ENCODE measurements at regions not wholly inside any gene's neighbourhood (a gene's known extent, or its start where the extent isn't known, plus 50 kb on each side); places are given as distances from the start of the nearest gene placed in this dataset.

- no peak for TF ChIP-seq POLR2AphosphoS5 (IDR thresholded peaks at IDR 0.05; ENCODE audit: insufficient read depth, low read depth, low read length)
- no peak for TF ChIP-seq EZH2 (IDR thresholded peaks at IDR 0.05; ENCODE audit: borderline replicate concordance, low read depth, low read length, severe bottlenecking)
- no peak for TF ChIP-seq GATA2 (IDR thresholded peaks at IDR 0.05; ENCODE audit: insufficient read depth, insufficient read length, low read depth, low read length)
- no peak for TF ChIP-seq MYC (IDR thresholded peaks at IDR 0.05; ENCODE audit: low read depth, low read length)
- no peak for TF ChIP-seq POLR2A (IDR thresholded peaks at IDR 0.05; ENCODE audit: low read depth, low read length)
- TF ChIP-seq, protein P1, sequence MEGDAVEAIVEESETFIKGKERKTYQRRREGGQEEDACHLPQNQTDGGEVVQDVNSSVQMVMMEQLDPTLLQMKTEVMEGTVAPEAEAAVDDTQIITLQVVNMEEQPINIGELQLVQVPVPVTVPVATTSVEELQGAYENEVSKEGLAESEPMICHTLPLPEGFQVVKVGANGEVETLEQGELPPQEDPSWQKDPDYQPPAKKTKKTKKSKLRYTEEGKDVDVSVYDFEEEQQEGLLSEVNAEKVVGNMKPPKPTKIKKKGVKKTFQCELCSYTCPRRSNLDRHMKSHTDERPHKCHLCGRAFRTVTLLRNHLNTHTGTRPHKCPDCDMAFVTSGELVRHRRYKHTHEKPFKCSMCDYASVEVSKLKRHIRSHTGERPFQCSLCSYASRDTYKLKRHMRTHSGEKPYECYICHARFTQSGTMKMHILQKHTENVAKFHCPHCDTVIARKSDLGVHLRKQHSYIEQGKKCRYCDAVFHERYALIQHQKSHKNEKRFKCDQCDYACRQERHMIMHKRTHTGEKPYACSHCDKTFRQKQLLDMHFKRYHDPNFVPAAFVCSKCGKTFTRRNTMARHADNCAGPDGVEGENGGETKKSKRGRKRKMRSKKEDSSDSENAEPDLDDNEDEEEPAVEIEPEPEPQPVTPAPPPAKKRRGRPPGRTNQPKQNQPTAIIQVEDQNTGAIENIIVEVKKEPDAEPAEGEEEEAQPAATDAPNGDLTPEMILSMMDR (IDR thresholded peaks at IDR 0.05; ENCODE audit: extremely low read depth in 1 of 2, insufficient read depth in 1 of 2, low read depth in 1 of 2, low read length in 2 of 2), result no peak
- TF ChIP-seq JUN (IDR thresholded peaks at IDR 0.05; ENCODE audit: borderline replicate concordance, insufficient read depth, insufficient read length, low read depth), result no peak
- TF ChIP-seq FOS (IDR thresholded peaks at IDR 0.05; ENCODE audit: borderline replicate concordance, insufficient read depth, low read length), result no peak
- TF ChIP-seq MAX (IDR thresholded peaks at IDR 0.05; ENCODE audit: insufficient read depth, insufficient read length), result no peak
- peaks cover 17 to 25% of the 10 kb centered on the region in 2 experiments for H3K27me3 ChIP-seq (ENCODE audit: control insufficient read depth in 2 of 2, insufficient read depth in 2 of 2, low read length in 2 of 2)
- no peak for DNase-seq (ENCODE audit: low read depth, low spot score)
- no peaks in the 10 kb centered on the region for H3K79me2 ChIP-seq (ENCODE audit: control insufficient read depth, insufficient read depth, low read length)
- no peaks in the 10 kb centered on the region for H3K9me1 ChIP-seq (replicated peaks; ENCODE audit: control insufficient read depth, extremely low read depth, insufficient read depth, low read length)
- intact Hi-C loops (cut with micrococcal nuclease), result no loop called here
- H3K4me2 ChIP-seq (ENCODE audit: insufficient read depth, low read length), result no peak overlapping the region
- H3K4me1 ChIP-seq (ENCODE audit: control insufficient read depth, extremely low read depth, insufficient read depth, low read length), result no peaks in the 10 kb centered on the region
- CTCF ChIA-PET, result interaction anchor here (1.0 to 1.6 kb wide), 2 partner anchors 9 to 18 kb away, joined by 3 to 6 read pairs; no protein-coding TSS in a partner anchor
- H3K4me3 ChIP-seq (replicated peaks in 1 of 3; ENCODE audit: insufficient read depth in 1 of 3, low read depth in 1 of 3, low read length in 3 of 3), result no peak overlapping the region
- no peaks in the 10 kb centered on the region for H3K36me3 ChIP-seq (ENCODE audit: control insufficient read depth in 2 of 2, extremely low read depth in 1 of 2, insufficient read depth in 2 of 2, low read length in 2 of 2)
- H3K27ac ChIP-seq (ENCODE audit: insufficient read depth, low read depth, low read length), result no peak overlapping the region
- no peak overlapping the region for H2AFZ ChIP-seq (ENCODE audit: low read depth, low read length)
- H3K9ac ChIP-seq (replicated peaks; ENCODE audit: extremely low read depth, insufficient read depth, low read length), result no peak overlapping the region
- POLR2A ChIA-PET, result no interaction called here
- H3K9me3 ChIP-seq (replicated peaks; ENCODE audit: control insufficient read depth, insufficient read depth, low read length), result no peaks in the 10 kb centered on the region
- dilution Hi-C loops (cut with MboI; ENCODE audit: extremely low pct_ligation_motif_present, low sequenced_read_pairs), result no loop called here
- no peak for FAIRE-seq
- no peaks in the 10 kb centered on the region for H4K20me1 ChIP-seq (replicated peaks; ENCODE audit: control insufficient read depth, extremely low read depth, insufficient read depth, low read length)
- BruUV-seq (replicated peaks), result no TSS peak
These were observed 88.7 kb downstream of the PALM2AKAP2 start for GRCh38 chr9:109868722-109869121.

Data from endothelial cell of umbilical vein (primary cell).